Astrocyte (in vitro differentiated cells and primary cell): ENCODE measurements at regions not wholly inside any gene's neighbourhood (a gene's known extent, or its start where the extent isn't known, plus 50 kb on each side); places are given as distances from the start of the nearest gene placed in this dataset.

Source experiments
- DNase-seq: peaks from one replicate; pipeline ENCODE4 v3.0.0-alpha.2; 2010; ENCODE audit warnings: low read depth
- FAIRE-seq: peaks from 2 replicates; lab custom pipeline; 2011; peaks lifted over from hg19 to GRCh38; lab: Jason Lieb, UNC
- H2AFZ ChIP-seq: 2 replicates; pipeline ENCODE4 v1.6.0; 2012; ENCODE audit warnings: low read depth, low read length, inconsistent platforms
- H3K27ac ChIP-seq: 2 replicates; pipeline ENCODE4 v1.5.1; 2011; ENCODE audit warnings: low read depth, low read length, inconsistent platforms
- H3K27me3 ChIP-seq: 2 replicates; pipeline ENCODE4 v1.6.0; 2011; ENCODE audit warnings: low read length, inconsistent platforms; ENCODE audit not compliant: insufficient read depth
- H3K36me3 ChIP-seq: 2 replicates; pipeline ENCODE4 v1.5.1; 2011; ENCODE audit warnings: low read length, inconsistent platforms; ENCODE audit not compliant: insufficient read depth
- H3K4me1 ChIP-seq: 2 replicates; pipeline ENCODE4 v1.5.1; 2011; ENCODE audit warnings: low read length, inconsistent platforms; ENCODE audit not compliant: insufficient read depth
- H3K4me2 ChIP-seq: 2 replicates; pipeline ENCODE4 v1.6.0; 2012; ENCODE audit warnings: low read length, inconsistent platforms
- H3K4me3 ChIP-seq: 2 replicates; pipeline ENCODE4 v1.5.1; 2011; ENCODE audit warnings: low read depth, mild to moderate bottlenecking, low read length, inconsistent platforms; ENCODE audit not compliant: insufficient read depth
- H3K79me2 ChIP-seq: 2 replicates; pipeline ENCODE4 v1.6.0; 2012; ENCODE audit warnings: mild to moderate bottlenecking, low read length, inconsistent platforms; ENCODE audit not compliant: insufficient read depth
- H3K9ac ChIP-seq: 2 replicates; pipeline ENCODE4 v1.6.0; 2012; ENCODE audit warnings: mild to moderate bottlenecking, low read length, inconsistent platforms
- H3K9me3 ChIP-seq: 2 replicates; pipeline ENCODE4 v1.5.1; 2012; ENCODE audit warnings: low read depth, mild to moderate bottlenecking, low read length, inconsistent platforms; ENCODE audit not compliant: insufficient read depth
- H4K20me1 ChIP-seq: 2 replicates; pipeline ENCODE4 v1.6.0; 2012; ENCODE audit warnings: low read length, inconsistent platforms; ENCODE audit not compliant: insufficient read depth
- H3K27ac Mint-ChIP-seq: one replicate; pipeline ENCODE4 v1.8.0; 2021; ENCODE audit warnings: mild to moderate bottlenecking, mixed read lengths; ENCODE audit not compliant: unreplicated experiment
- H3K27me3 Mint-ChIP-seq: one replicate; pipeline ENCODE4 v1.8.0; 2021; ENCODE audit warnings: low read depth, mixed read lengths; ENCODE audit not compliant: unreplicated experiment
- H3K36me3 Mint-ChIP-seq: one replicate; pipeline ENCODE4 v1.8.0; 2021; ENCODE audit warnings: low read depth, mixed read lengths; ENCODE audit not compliant: unreplicated experiment
- H3K4me1 Mint-ChIP-seq: one replicate; pipeline ENCODE4 v1.8.0; 2021; ENCODE audit warnings: low read depth, mixed read lengths; ENCODE audit not compliant: unreplicated experiment
- H3K4me3 Mint-ChIP-seq: one replicate; pipeline ENCODE4 v1.8.0; 2021; ENCODE audit warnings: mild to moderate bottlenecking, moderate library complexity, mixed read lengths; ENCODE audit not compliant: unreplicated experiment
- H3K9me3 Mint-ChIP-seq: one replicate; pipeline ENCODE4 v1.8.0; 2021; ENCODE audit warnings: mild to moderate bottlenecking, mixed read lengths; ENCODE audit not compliant: unreplicated experiment
- CTCF ChIP-seq: IDR thresholded peaks from 2 replicates; pipeline ENCODE4 v1.5.1; 2011; ENCODE audit warnings: low read depth, mild to moderate bottlenecking, inconsistent platforms, low read length, moderate library complexity; ENCODE audit not compliant: insufficient read depth
- EZH2 ChIP-seq: IDR thresholded peaks from 2 replicates; pipeline ENCODE4 v1.6.1; 2012; ENCODE audit warnings: mild to moderate bottlenecking, low read length, inconsistent platforms; ENCODE audit not compliant: insufficient read depth

- no peaks in the 10 kb centered on the region for H3K36me3 ChIP-seq
- Mint-ChIP-seq H3K36me3 (no peaks in the 10 kb centered on the region), H3K9me3 (no peaks in the 10 kb centered on the region), H3K27me3 (peaks cover 4% of the 10 kb centered on the region), H3K27ac (no peak overlapping the region), H3K4me3 (no peak overlapping the region), H3K4me1 (no peaks in the 10 kb centered on the region)
- no peaks in the 10 kb centered on the region for H3K4me1 ChIP-seq
- H3K27ac ChIP-seq, result no peak overlapping the region
- H3K27me3 ChIP-seq, result no peaks in the 10 kb centered on the region
- TF ChIP-seq EZH2 (no peak), CTCF (no peak)
- no peaks in the 10 kb centered on the region for H4K20me1 ChIP-seq
- no peaks in the 10 kb centered on the region for H3K79me2 ChIP-seq
- no peak for FAIRE-seq
- no peak overlapping the region for H3K4me3 ChIP-seq
- H3K9me3 ChIP-seq, result no peaks in the 10 kb centered on the region
- no peak overlapping the region for H3K9ac ChIP-seq
- DNase-seq, result no peak
- no peak overlapping the region for H2AFZ ChIP-seq
- no peak overlapping the region for H3K4me2 ChIP-seq
Measured at GRCh38 chr11:96785073-96785472, 395.3 kb downstream of the JRKL start.

- Mint-ChIP-seq H3K4me3 (no peak overlapping the region), H3K4me1 (no peaks in the 10 kb centered on the region), H3K9me3 (peaks cover 10% of the 10 kb centered on the region), H3K27ac (no peak overlapping the region), H3K27me3 (peaks cover 4% of the 10 kb centered on the region), H3K36me3 (no peaks in the 10 kb centered on the region)
- H3K4me2 ChIP-seq, result no peak overlapping the region
- no peaks in the 10 kb centered on the region for H3K27me3 ChIP-seq
- H3K4me1 ChIP-seq, result no peaks in the 10 kb centered on the region
- H3K36me3 ChIP-seq, result no peaks in the 10 kb centered on the region
- H3K9me3 ChIP-seq, result no peaks in the 10 kb centered on the region
- H4K20me1 ChIP-seq, result no peaks in the 10 kb centered on the region
- no peak overlapping the region for H3K27ac ChIP-seq
- DNase-seq (no peak), FAIRE-seq (no peak)
- H3K4me3 ChIP-seq, result no peak overlapping the region
- TF ChIP-seq CTCF, result no peak
- TF ChIP-seq EZH2, result no peak
- no peaks in the 10 kb centered on the region for H3K79me2 ChIP-seq
- no peak overlapping the region for H2AFZ ChIP-seq
- H3K9ac ChIP-seq, result no peak overlapping the region
Measured at GRCh38 chr11:96794152-96794551, 404.3 kb downstream of the JRKL start.

- Histone ChIP-seq H2AFZ (no peak overlapping the region), H3K27ac (no peak overlapping the region), H3K4me2 (no peak overlapping the region), H4K20me1 (no peaks in the 10 kb centered on the region), H3K36me3 (no peaks in the 10 kb centered on the region), H3K27me3 (no peaks in the 10 kb centered on the region), H3K4me1 (no peaks in the 10 kb centered on the region), H3K9me3 (no peaks in the 10 kb centered on the region), H3K4me3 (no peak overlapping the region), H3K9ac (no peak overlapping the region), H3K79me2 (no peaks in the 10 kb centered on the region)
- no peak for TF ChIP-seq CTCF
- TF ChIP-seq EZH2, result no peak
- Mint-ChIP-seq H3K4me1 (no peaks in the 10 kb centered on the region), H3K36me3 (no peaks in the 10 kb centered on the region), H3K4me3 (no peak overlapping the region), H3K27ac (no peak overlapping the region), H3K27me3 (no peaks in the 10 kb centered on the region), H3K9me3 (no peaks in the 10 kb centered on the region)
- FAIRE-seq, result no peak
- DNase-seq, result no peak
Measured at GRCh38 chr11:96798445-96798844, 408.6 kb downstream of the JRKL start.
